Panc1 (cell line): ENCODE measurements at regions not wholly inside any gene's neighbourhood (a gene's known extent, or its start where the extent isn't known, plus 50 kb on each side); places are given as distances from the start of the nearest gene placed in this dataset.

ENCODE experiments used
- CTCF ChIP-seq: fragments of 450-650 bp; IDR thresholded peaks from 2 replicates; pipeline ENCODE4 v1.5.1; 2017; ENCODE audit warnings: mild to moderate bottlenecking
- SIN3A ChIP-seq: IDR thresholded peaks from 2 replicates; pipeline ENCODE4 v1.6.1; 2012; ENCODE audit warnings: low read depth, mild to moderate bottlenecking, low read length, moderate library complexity, borderline replicate concordance; ENCODE audit not compliant: insufficient read depth

- TF ChIP-seq CTCF (no peak), SIN3A (no peak)
Measured at GRCh38 chr7:80977751-80978150, 58.9 kb upstream of the SEMA3C start.
